Skin of body (tissue), 1 donor: ENCODE measurements at regions not wholly inside any gene's neighbourhood (a gene's known extent, or its start where the extent isn't known, plus 50 kb on each side); places are given as distances from the start of the nearest gene placed in this dataset.
"Not testable (repeated sequence)": the region's sequence is repeated elsewhere in the genome, so short reads cannot be mapped to it uniquely, and the experiment has no call there.

Experiments
- DNase-seq: peaks from one replicate; lab custom pipeline; 2025; lab: John Stamatoyannopoulos, UW

- DNase-seq, result no peak
These were observed 679.4 kb downstream of the TOX3 start for GRCh38 chr16:51867386-51868065.

GRCh38 chr16:51864575-51864974 is 682.4 kb downstream of the TOX3 start:
- no peak for DNase-seq

- DNase-seq, result peak; percentile 39
These were observed 692.5 kb downstream of the TOX3 start for GRCh38 chr16:51854401-51854951.

GRCh38 chr16:51853586-51853985 is 693.4 kb downstream of the TOX3 start:
- DNase-seq, result no peak

GRCh38 chr16:51852892-51853291 is 694.1 kb downstream of the TOX3 start:
- DNase-seq, result no peak

GRCh38 chr16:51851111-51851510 is 695.8 kb downstream of the TOX3 start:
- no peak for DNase-seq

GRCh38 chr16:51849715-51850114 is 697.2 kb downstream of the TOX3 start:
- DNase-seq, result no peak

GRCh38 chr16:51845586-51846305 is 694.7 kb upstream of the SALL1 start:
- DNase-seq, result no peak

- DNase-seq, result no peak
These were observed 688.8 kb upstream of the SALL1 start for GRCh38 chr16:51839727-51840462.

GRCh38 chr16:51834794-51835193 is 683.7 kb upstream of the SALL1 start:
- no peak for DNase-seq

GRCh38 chr16:51834133-51834532 is 683.1 kb upstream of the SALL1 start:
- peak; percentile 41 for DNase-seq

GRCh38 chr16:51831595-51832367 is 680.7 kb upstream of the SALL1 start:
- DNase-seq, result no peak

GRCh38 chr16:51831034-51831433 is 680.0 kb upstream of the SALL1 start:
- DNase-seq, result not testable (repeated sequence)

GRCh38 chr16:51825779-51826178 is 674.7 kb upstream of the SALL1 start:
- no peak for DNase-seq

- no peak for DNase-seq
These were observed 671.4 kb upstream of the SALL1 start for GRCh38 chr16:51822471-51822870.

GRCh38 chr16:51821527-51821926 is 670.5 kb upstream of the SALL1 start:
- no peak for DNase-seq

GRCh38 chr16:51820176-51820575 is 669.1 kb upstream of the SALL1 start:
- no peak for DNase-seq

- no peak for DNase-seq
These were observed 667.4 kb upstream of the SALL1 start for GRCh38 chr16:51818342-51818944.

- DNase-seq, result no peak
These were observed 665.9 kb upstream of the SALL1 start for GRCh38 chr16:51816929-51817328.

- no peak for DNase-seq
These were observed 664.5 kb upstream of the SALL1 start for GRCh38 chr16:51815523-51815922.

GRCh38 chr16:51814617-51815016 is 663.5 kb upstream of the SALL1 start:
- DNase-seq, result no peak
